ENCODE measurements at regions not wholly inside any gene's neighbourhood (a gene's known extent, or its start where the extent isn't known, plus 50 kb on each side); places are given as distances from the start of the nearest gene placed in this dataset.

- no TSS peak for BruUV-seq (replicated peaks)
- FAIRE-seq (no peak), DNase-seq (ENCODE audit: extremely low read depth in 1 of 4, low spot score in 3 of 4) (peak in 2 of 4 experiments; percentile 6 to 9), ATAC-seq (no peak)
- CTCF ChIA-PET (ENCODE audit: low intra/inter-chr PET ratio), result no interaction called here
- no peaks in the 10 kb centered on the region for H3K9me1 ChIP-seq (ENCODE audit: control insufficient read depth, insufficient read depth, low read length)
- no peak overlapping the region for H3K4me3 ChIP-seq
- H3K27ac ChIP-seq (ENCODE audit: extremely low read depth, low read depth, low read length), result no peak overlapping the region
- peaks cover 0 to 2% of the 10 kb centered on the region in 2 experiments; a peak in 2 of 5 replicates for H3K27me3 ChIP-seq (ENCODE audit: control insufficient read depth in 2 of 2, insufficient read depth in 2 of 2, low read length in 2 of 2)
- in situ Hi-C loops (cut with MboI), result no loop called here
- WGBS (ENCODE audit: insufficient coverage, low coverage, missing lambda C conversion rate), result 2% methylated on average over 10 of the region's 10 CpGs
- no peak overlapping the region for H3K4me2 ChIP-seq (ENCODE audit: insufficient read depth, low read length)
- intact Hi-C loops (cut with micrococcal nuclease), result no loop called here
- H4K20me1 ChIP-seq (replicated peaks; ENCODE audit: control insufficient read depth, insufficient read depth, low read length), result no peaks in the 10 kb centered on the region
- no peaks in the 10 kb centered on the region for H3K36me3 ChIP-seq (ENCODE audit: control insufficient read depth, insufficient read depth, low read length)
- H2AFZ ChIP-seq (ENCODE audit: low read depth, low read length), result no peak overlapping the region
- POLR2A ChIA-PET, result interaction anchor here (0.7 kb wide), 1 partner anchor 98 kb away, joined by 3 read pairs; no protein-coding TSS in a partner anchor
- no peaks in the 10 kb centered on the region for H3K4me1 ChIP-seq (replicated peaks in 1 of 2; ENCODE audit: control insufficient read depth in 2 of 2, insufficient read depth in 2 of 2, low read length in 2 of 2)
- no peak overlapping the region for H3K9ac ChIP-seq (ENCODE audit: insufficient read depth in 1 of 2, low read depth in 2 of 2, low read length in 2 of 2)
- no peaks in the 10 kb centered on the region for H3K9me3 ChIP-seq (replicated peaks; ENCODE audit: control insufficient read depth, insufficient read depth, low read depth, low read length)
- no peaks in the 10 kb centered on the region for H3K79me2 ChIP-seq (ENCODE audit: control insufficient read depth, insufficient read depth, low read length)
- TF ChIP-seq SAFB (IDR thresholded peaks at IDR 0.05; ENCODE audit: borderline replicate concordance, low read depth, low read length), result no peak
- TF ChIP-seq MEF2D (tag; conservative IDR thresholded peaks at IDR 0.05; ENCODE audit: low read depth), result no peak
- no peak for TF ChIP-seq KAT2B (IDR thresholded peaks at IDR 0.05; ENCODE audit: low read depth, low read length)
- TF ChIP-seq PATZ1 (CRISPR knock-in tag; IDR thresholded peaks at IDR 0.05; ENCODE audit: borderline replicate concordance), result no peak
- TF ChIP-seq TEAD4 (IDR thresholded peaks at IDR 0.05; ENCODE audit: low read length), result no peak
- TF ChIP-seq TEAD4 (CRISPR knock-in tag; IDR thresholded peaks at IDR 0.05; ENCODE audit: borderline replicate concordance), result no peak
These were observed 147.1 kb downstream of the BUB3 start for GRCh38 chr10:123301077-123301857.
